ENCODE measurements at regions not wholly inside any gene's neighbourhood (a gene's known extent, or its start where the extent isn't known, plus 50 kb on each side); places are given as distances from the start of the nearest gene placed in this dataset.

- H2AFZ ChIP-seq (ENCODE audit: low read depth, low read length) = no peak overlapping the region
- ATAC-seq = no peak
- no peak overlapping the region for H3K9ac ChIP-seq (ENCODE audit: insufficient read depth in 1 of 2, low read depth in 2 of 2, low read length in 2 of 2)
- H3K36me3 ChIP-seq (ENCODE audit: control insufficient read depth, insufficient read depth, low read length) = no peaks in the 10 kb centered on the region
- FAIRE-seq = no peak
- no peaks in the 10 kb centered on the region for H3K79me2 ChIP-seq (ENCODE audit: control insufficient read depth, insufficient read depth, low read length)
- CTCF ChIA-PET (ENCODE audit: low intra/inter-chr PET ratio) = no interaction called here
- WGBS (ENCODE audit: insufficient coverage, low coverage, missing lambda C conversion rate) = 1% methylated on average over 5 of the region's 5 CpGs
- in situ Hi-C loops (cut with MboI) (no loop called here), intact Hi-C loops (cut with micrococcal nuclease) (no loop called here)
- no TSS peak for BruUV-seq (replicated peaks)
- H3K27me3 ChIP-seq (ENCODE audit: control insufficient read depth in 2 of 2, insufficient read depth in 2 of 2, low read length in 2 of 2) = no peaks in the 10 kb centered on the region
- H3K4me2 ChIP-seq (ENCODE audit: insufficient read depth, low read length) = no peak overlapping the region
- H4K20me1 ChIP-seq (replicated peaks; ENCODE audit: control insufficient read depth, insufficient read depth, low read length) = no peaks in the 10 kb centered on the region
- H3K27ac ChIP-seq (ENCODE audit: extremely low read depth, low read depth, low read length) = no peak overlapping the region
- TF ChIP-seq NFYB (IDR thresholded peaks at IDR 0.05; ENCODE audit: extremely low read depth, insufficient read length) (no peak), ETV6 (IDR thresholded peaks at IDR 0.05; ENCODE audit: borderline replicate concordance in 1 of 2, low read depth in 2 of 2, low read length in 1 of 2) (no peak), ETV6 (CRISPR knock-in tag; IDR thresholded peaks at IDR 0.05; ENCODE audit: borderline replicate concordance) (no peak), ZNF184 (CRISPR knock-in tag; IDR thresholded peaks at IDR 0.05) (no peak), MLX (CRISPR knock-in tag; conservative IDR thresholded peaks at IDR 0.05) (no peak), ZNF785 (CRISPR knock-in tag; IDR thresholded peaks at IDR 0.05) (no peak), POLR2H (tag; IDR thresholded peaks at IDR 0.05; ENCODE audit: low read depth) (no peak), NR1H2 (CRISPR knock-in tag; IDR thresholded peaks at IDR 0.05) (no peak), GTF2B (IDR thresholded peaks at IDR 0.05; ENCODE audit: extremely low read depth, insufficient read length) (no peak), KLF10 (CRISPR knock-in tag; IDR thresholded peaks at IDR 0.05) (no peak), SETDB1 (IDR thresholded peaks at IDR 0.05; ENCODE audit: low read length) (no peak), ZNF23 (CRISPR knock-in tag; IDR thresholded peaks at IDR 0.05) (no peak), EWSR1 (IDR thresholded peaks at IDR 0.05; ENCODE audit: borderline replicate concordance, low read depth, partially characterized antibody) (no peak), PPARD (CRISPR knock-in tag; IDR thresholded peaks at IDR 0.05) (no peak), MYNN (IDR thresholded peaks at IDR 0.05) (no peak), MYNN (CRISPR knock-in tag; IDR thresholded peaks at IDR 0.05) (no peak), ZNF197 (CRISPR knock-in tag; IDR thresholded peaks at IDR 0.05; ENCODE audit: low read depth) (no peak), ZBTB33 (CRISPR knock-in tag; IDR thresholded peaks at IDR 0.05) (no peak), SMC3 (conservative IDR thresholded peaks at IDR 0.05; ENCODE audit: insufficient read depth, low read depth, low read length) (no peak)
- no peaks in the 10 kb centered on the region for H3K9me3 ChIP-seq (replicated peaks; ENCODE audit: control insufficient read depth, insufficient read depth, low read depth, low read length)
- no peaks in the 10 kb centered on the region for H3K9me1 ChIP-seq (ENCODE audit: control insufficient read depth, insufficient read depth, low read length)
- POLR2A ChIA-PET = no interaction called here
- H3K4me3 ChIP-seq = no peak overlapping the region
- no peak for DNase-seq (ENCODE audit: extremely low read depth in 1 of 4, low spot score in 3 of 4)
- no peaks in the 10 kb centered on the region for H3K4me1 ChIP-seq (replicated peaks in 1 of 2; ENCODE audit: control insufficient read depth in 2 of 2, insufficient read depth in 2 of 2, low read length in 2 of 2)
Observed at GRCh38 chr1:34433099-34433498, 256.4 kb downstream of the C1orf94 start.

Data from K562 (cell line).